ENCODE measurements at regions not wholly inside any gene's neighbourhood (a gene's known extent, or its start where the extent isn't known, plus 50 kb on each side); places are given as distances from the start of the nearest gene placed in this dataset.

DNA sequence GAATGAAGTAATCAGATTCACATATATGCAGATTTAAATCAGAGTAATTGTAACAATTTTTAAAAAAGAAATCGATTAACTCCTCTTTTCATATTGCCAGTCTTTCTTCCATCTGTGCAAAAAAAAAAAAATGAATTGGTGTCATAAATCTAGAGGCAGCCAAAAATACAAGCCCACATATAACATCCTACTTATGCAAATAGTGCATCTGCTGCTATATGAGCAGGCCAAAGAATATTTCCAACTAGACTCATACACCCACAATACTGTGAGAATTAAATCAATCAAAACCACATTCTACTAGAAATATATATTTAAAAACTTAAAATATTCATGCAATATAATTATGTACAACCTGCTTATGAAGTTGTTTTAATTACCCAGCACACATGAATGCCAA lies 298.1 kb upstream of the TRAM1L1 start:
- TF ChIP-seq, protein P1, sequence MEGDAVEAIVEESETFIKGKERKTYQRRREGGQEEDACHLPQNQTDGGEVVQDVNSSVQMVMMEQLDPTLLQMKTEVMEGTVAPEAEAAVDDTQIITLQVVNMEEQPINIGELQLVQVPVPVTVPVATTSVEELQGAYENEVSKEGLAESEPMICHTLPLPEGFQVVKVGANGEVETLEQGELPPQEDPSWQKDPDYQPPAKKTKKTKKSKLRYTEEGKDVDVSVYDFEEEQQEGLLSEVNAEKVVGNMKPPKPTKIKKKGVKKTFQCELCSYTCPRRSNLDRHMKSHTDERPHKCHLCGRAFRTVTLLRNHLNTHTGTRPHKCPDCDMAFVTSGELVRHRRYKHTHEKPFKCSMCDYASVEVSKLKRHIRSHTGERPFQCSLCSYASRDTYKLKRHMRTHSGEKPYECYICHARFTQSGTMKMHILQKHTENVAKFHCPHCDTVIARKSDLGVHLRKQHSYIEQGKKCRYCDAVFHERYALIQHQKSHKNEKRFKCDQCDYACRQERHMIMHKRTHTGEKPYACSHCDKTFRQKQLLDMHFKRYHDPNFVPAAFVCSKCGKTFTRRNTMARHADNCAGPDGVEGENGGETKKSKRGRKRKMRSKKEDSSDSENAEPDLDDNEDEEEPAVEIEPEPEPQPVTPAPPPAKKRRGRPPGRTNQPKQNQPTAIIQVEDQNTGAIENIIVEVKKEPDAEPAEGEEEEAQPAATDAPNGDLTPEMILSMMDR (IDR thresholded peaks at IDR 0.05): no peak
- no peak for TF ChIP-seq POLR2A (IDR thresholded peaks at IDR 0.05)
